ENCODE measurements at regions not wholly inside any gene's neighbourhood (a gene's known extent, or its start where the extent isn't known, plus 50 kb on each side); places are given as distances from the start of the nearest gene placed in this dataset.
"Not testable (repeated sequence)": the region's sequence is repeated elsewhere in the genome, so short reads cannot be mapped to it uniquely, and the experiment has no call there.

GRCh38 chr18:15003636-15004269 is 255.8 kb downstream of the ANKRD30B start:
- not testable (repeated sequence) for TF ChIP-seq CTCF (conservative IDR thresholded peaks at IDR 0.05 in 1 of 2, IDR thresholded peaks at IDR 0.05 in 1 of 2; ENCODE audit: low read depth in 1 of 2, low read length in 2 of 2); EZH2 (IDR thresholded peaks at IDR 0.05; ENCODE audit: low read length, missing control alignments)

All from fibroblast of lung (primary cell).